ENCODE measurements at regions not wholly inside any gene's neighbourhood (a gene's known extent, or its start where the extent isn't known, plus 50 kb on each side); places are given as distances from the start of the nearest gene placed in this dataset.

- Histone ChIP-seq H3K36me3 (ENCODE audit: low read length) (no peaks in the 10 kb centered on the region), H2AFZ (ENCODE audit: low read depth, low read length, severe bottlenecking) (no peak overlapping the region), H3K4me3 (ENCODE audit: insufficient read depth, low read length, poor library complexity, severe bottlenecking) (no peak overlapping the region), H3K27me3 (ENCODE audit: low read length) (no peaks in the 10 kb centered on the region), H3K9me3 (ENCODE audit: insufficient read depth, low read length) (no peaks in the 10 kb centered on the region), H3K4me2 (ENCODE audit: low read depth, low read length, poor library complexity, severe bottlenecking) (no peak overlapping the region), H3F3A (ENCODE audit: insufficient read depth) (no peaks in the 10 kb centered on the region), H4K20me1 (ENCODE audit: low read depth, low read length) (no peaks in the 10 kb centered on the region), H3K9me2 (replicated peaks; ENCODE audit: insufficient read depth, low read length) (no peaks in the 10 kb centered on the region), H3K79me2 (ENCODE audit: insufficient read depth, low read length) (no peaks in the 10 kb centered on the region), H3K9ac (ENCODE audit: low read length) (no peak overlapping the region), H3K27ac (ENCODE audit: low read depth, low read length) (no peak overlapping the region)
- TF ChIP-seq EZH2phosphoT487 (conservative IDR thresholded peaks at IDR 0.05; ENCODE audit: low read length) (no peak), CTCF (IDR thresholded peaks at IDR 0.05; ENCODE audit: insufficient read depth, low read length, poor library complexity, severe bottlenecking) (no peak)
These were observed 537.6 kb downstream of the ANXA1 start for GRCh38 chr9:73689051-73689870.

GRCh38 chr9:73701415-73702057 is 549.9 kb downstream of the ANXA1 start:
- no peaks in the 10 kb centered on the region for H3K79me2 ChIP-seq (ENCODE audit: insufficient read depth, low read length)
- H3K9me3 ChIP-seq (ENCODE audit: insufficient read depth, low read length): no peaks in the 10 kb centered on the region
- no peak overlapping the region for H3K4me2 ChIP-seq (ENCODE audit: low read depth, low read length, poor library complexity, severe bottlenecking)
- H3K36me3 ChIP-seq (ENCODE audit: low read length): no peaks in the 10 kb centered on the region
- TF ChIP-seq CTCF (IDR thresholded peaks at IDR 0.05; ENCODE audit: insufficient read depth, low read length, poor library complexity, severe bottlenecking) (no peak), EZH2phosphoT487 (conservative IDR thresholded peaks at IDR 0.05; ENCODE audit: low read length) (no peak)
- H3K9me2 ChIP-seq (replicated peaks; ENCODE audit: insufficient read depth, low read length): no peaks in the 10 kb centered on the region
- H3K4me3 ChIP-seq (ENCODE audit: insufficient read depth, low read length, poor library complexity, severe bottlenecking): no peak overlapping the region
- H3K9ac ChIP-seq (ENCODE audit: low read length): no peak overlapping the region
- H3K27me3 ChIP-seq (ENCODE audit: low read length): no peaks in the 10 kb centered on the region
- H2AFZ ChIP-seq (ENCODE audit: low read depth, low read length, severe bottlenecking): no peak overlapping the region
- H3F3A ChIP-seq (ENCODE audit: insufficient read depth): no peaks in the 10 kb centered on the region
- no peaks in the 10 kb centered on the region for H4K20me1 ChIP-seq (ENCODE audit: low read depth, low read length)
- H3K27ac ChIP-seq (ENCODE audit: low read depth, low read length): no peak overlapping the region

GRCh38 chr9:73714294-73714693 is 562.6 kb downstream of the ANXA1 start:
- Histone ChIP-seq H3K79me2 (ENCODE audit: insufficient read depth, low read length) (no peaks in the 10 kb centered on the region), H3K27ac (ENCODE audit: low read depth, low read length) (no peak overlapping the region), H3K9me3 (ENCODE audit: insufficient read depth, low read length) (no peaks in the 10 kb centered on the region), H3K9me2 (replicated peaks; ENCODE audit: insufficient read depth, low read length) (no peaks in the 10 kb centered on the region), H3K9ac (ENCODE audit: low read length) (no peak overlapping the region), H3K4me3 (ENCODE audit: insufficient read depth, low read length, poor library complexity, severe bottlenecking) (no peak overlapping the region), H3K36me3 (ENCODE audit: low read length) (no peaks in the 10 kb centered on the region), H3K27me3 (ENCODE audit: low read length) (no peaks in the 10 kb centered on the region), H4K20me1 (ENCODE audit: low read depth, low read length) (no peaks in the 10 kb centered on the region), H3K4me2 (ENCODE audit: low read depth, low read length, poor library complexity, severe bottlenecking) (no peak overlapping the region), H2AFZ (ENCODE audit: low read depth, low read length, severe bottlenecking) (no peak overlapping the region), H3F3A (ENCODE audit: insufficient read depth) (no peaks in the 10 kb centered on the region)
- TF ChIP-seq CTCF (IDR thresholded peaks at IDR 0.05; ENCODE audit: insufficient read depth, low read length, poor library complexity, severe bottlenecking) (no peak), EZH2phosphoT487 (conservative IDR thresholded peaks at IDR 0.05; ENCODE audit: low read length) (no peak)

Data from SU-DHL-6 (cell line).